H1 (cell line): ENCODE measurements at regions not wholly inside any gene's neighbourhood (a gene's known extent, or its start where the extent isn't known, plus 50 kb on each side); places are given as distances from the start of the nearest gene placed in this dataset.

Experiments
- CTCF ChIA-PET: fragments of 300-600 bp; sonication (Branson Sonifier 250); formaldehyde crosslinking; loops from one replicate; lab custom pipeline; 2021; ENCODE audit not compliant: partially characterized antibody; lab: Charles Lee
- POLR2A ChIA-PET: fragments of 300-600 bp; sonication (Branson Sonifier 250); formaldehyde crosslinking; loops from one replicate; lab custom pipeline; 2021; ENCODE audit warnings: inconsistent platforms; ENCODE audit not compliant: partially characterized antibody; lab: Charles Lee
- DNase-seq, 2 experiments: peaks; one replicate each; pipeline versions ENCODE4 v3.0.0 to v3.0.0-alpha.2; 2010 to 2022; ENCODE audit warnings: low spot score in 2 of 2, low read depth in 1 of 2, mixed read lengths in 1 of 2
- FAIRE-seq: peaks from 2 replicates; lab custom pipeline; 2011; peaks lifted over from hg19 to GRCh38; lab: Jason Lieb, UNC
- H2AFZ ChIP-seq: 2 replicates; pipeline ENCODE4 v1.8.1; 2012; ENCODE audit warnings: low read length, inconsistent platforms
- H2AK5ac ChIP-seq: 2 replicates; pipeline ENCODE4 v1.6.1; 2013; ENCODE audit warnings: low read depth, low read length
- H2BK120ac ChIP-seq: replicated peaks from 2 replicates; pipeline ENCODE3; 2013; ENCODE audit warnings: low read depth, low read length, inconsistent platforms
- H2BK12ac ChIP-seq: 2 replicates; pipeline ENCODE4 v1.6.1; 2013; ENCODE audit warnings: low read depth, low read length
- H2BK15ac ChIP-seq: 2 replicates; pipeline ENCODE4 v1.6.1; 2013; ENCODE audit warnings: low read length
- H2BK20ac ChIP-seq: 2 replicates; pipeline ENCODE4 v1.6.1; 2013; ENCODE audit warnings: low read length
- H2BK5ac ChIP-seq: 2 replicates; pipeline ENCODE4 v1.6.1; 2013; ENCODE audit warnings: low read depth, low read length
- H3K14ac ChIP-seq: 2 replicates; pipeline ENCODE4 v1.6.1; 2013; ENCODE audit warnings: inconsistent platforms; ENCODE audit not compliant: insufficient read length
- H3K18ac ChIP-seq: 2 replicates; pipeline ENCODE4 v1.6.1; 2013; ENCODE audit warnings: low read length; ENCODE audit errors: extremely low read depth
- H3K23ac ChIP-seq: 2 replicates; pipeline ENCODE4 v1.6.1; 2013; ENCODE audit warnings: inconsistent platforms; ENCODE audit not compliant: insufficient read length
- H3K23me2 ChIP-seq: 2 replicates; pipeline ENCODE4 v1.6.1; 2013; ENCODE audit warnings: low read depth, low read length
- H3K27ac ChIP-seq: 2 replicates; pipeline ENCODE4 v1.6.1; 2011; ENCODE audit warnings: low read depth, low read length, inconsistent platforms
- H3K27me3 ChIP-seq, 4 experiments: replicated peaks in 1 of 4; 1 replicate in 1 of 4; 2 replicates in 3 of 4; pipeline versions ENCODE4 v1.6.1 to v1.8.1; 2011 to 2013; ENCODE audit warnings: low read length in 3 of 4, mild to moderate bottlenecking in 3 of 4, inconsistent platforms in 2 of 4, mixed read lengths in 2 of 4, moderate library complexity in 1 of 4; ENCODE audit not compliant: control insufficient read depth in 3 of 4, insufficient read depth in 3 of 4; ENCODE audit errors: extremely low read depth in 1 of 4
- H3K36me3 ChIP-seq, 4 experiments: 2 replicates each; pipeline versions ENCODE4 v1.6.1 to v1.8.1; 2011 to 2013; ENCODE audit warnings: mild to moderate bottlenecking in 4 of 4, low read length in 3 of 4, moderate library complexity in 2 of 4, control low read depth in 1 of 4, inconsistent platforms in 1 of 4; ENCODE audit not compliant: insufficient read depth in 4 of 4, control insufficient read depth in 2 of 4
- H3K4ac ChIP-seq: replicated peaks from 2 replicates; pipeline ENCODE3; 2013; ENCODE audit warnings: low read length, low read depth, mixed read lengths, inconsistent platforms; ENCODE audit not compliant: insufficient read length
- H3K4me1 ChIP-seq, 4 experiments: replicated peaks in 1 of 4; 1 replicate in 1 of 4; 2 replicates in 3 of 4; pipeline versions ENCODE4 v1.6.1 to v1.8.1; 2011 to 2013; ENCODE audit warnings: low read length in 3 of 4, inconsistent platforms in 2 of 4, mixed read lengths in 1 of 4; ENCODE audit not compliant: insufficient read depth in 4 of 4, control insufficient read depth in 3 of 4
- H3K4me2 ChIP-seq, 2 experiments: 2 replicates each; pipeline versions ENCODE4 v1.6.1 to v1.8.1; 2011 to 2013; ENCODE audit warnings: low read depth in 2 of 2, low read length in 2 of 2, control low read depth in 1 of 2, inconsistent platforms in 1 of 2, mild to moderate bottlenecking in 1 of 2; ENCODE audit not compliant: insufficient read depth in 1 of 2
- H3K4me3 ChIP-seq, 4 experiments: fragments of 200-600, 300-600 bp in 1 of 4; sonication (generic), shearing (Covaris generic), sonication (Bioruptor Twin) in 1 of 4; 2 replicates each; pipeline versions ENCODE4 v1.5.1 to v1.8.1; 2011 to 2016; ENCODE audit warnings: low read length in 4 of 4, low read depth in 3 of 4, control low read depth in 2 of 4, inconsistent platforms in 2 of 4, mild to moderate bottlenecking in 2 of 4, mixed read lengths in 1 of 4, moderate library complexity in 1 of 4; ENCODE audit not compliant: insufficient read depth in 2 of 4; ENCODE audit errors: extremely low read depth in 1 of 4
- H3K56ac ChIP-seq: replicated peaks from 2 replicates; pipeline ENCODE3; 2013; ENCODE audit warnings: low read depth, mild to moderate bottlenecking, mixed read lengths, low read length, inconsistent platforms; ENCODE audit not compliant: insufficient read length
- H3K79me1 ChIP-seq: 2 replicates; pipeline ENCODE4 v1.6.1; 2013; ENCODE audit warnings: low read depth, low read length, control low read depth
- H3K79me2 ChIP-seq, 2 experiments: 2 replicates each; pipeline versions ENCODE4 v1.6.1 to v1.8.1; 2012 to 2013; ENCODE audit warnings: low read length in 2 of 2, mild to moderate bottlenecking in 2 of 2, inconsistent platforms in 1 of 2; ENCODE audit not compliant: insufficient read depth in 2 of 2, control insufficient read depth in 1 of 2
- H3K9ac ChIP-seq, 4 experiments: replicated peaks in 1 of 4; 1 replicate in 1 of 4; 2 replicates in 3 of 4; pipeline versions ENCODE4 v1.6.1 to v1.8.1; 2011 to 2013; ENCODE audit warnings: low read depth in 3 of 4, low read length in 3 of 4, control low read depth in 2 of 4, mild to moderate bottlenecking in 2 of 4, moderate library complexity in 2 of 4, inconsistent platforms in 1 of 4; ENCODE audit errors: extremely low read depth in 1 of 4
- H3K9me3 ChIP-seq, 2 experiments: 2 replicates each; pipeline versions ENCODE4 v1.6.1 to v1.8.1; 2012 to 2013; ENCODE audit warnings: mild to moderate bottlenecking in 2 of 2, moderate library complexity in 2 of 2, control low read depth in 1 of 2, inconsistent platforms in 1 of 2, low read depth in 1 of 2, low read length in 1 of 2, mixed read lengths in 1 of 2; ENCODE audit not compliant: insufficient read depth in 2 of 2
- H4K20me1 ChIP-seq, 2 experiments: replicated peaks in 1 of 2; 2 replicates each; pipeline versions ENCODE3 to v1.8.1; 2011 to 2013; ENCODE audit warnings: inconsistent platforms in 2 of 2, low read length in 2 of 2, mild to moderate bottlenecking in 1 of 2; ENCODE audit not compliant: insufficient read depth in 2 of 2, control insufficient read depth in 1 of 2
- H4K5ac ChIP-seq: 2 replicates; pipeline ENCODE4 v1.6.1; 2013; ENCODE audit warnings: low read length, low read depth, mixed read lengths, inconsistent platforms; ENCODE audit not compliant: insufficient read length
- H4K8ac ChIP-seq: 2 replicates; pipeline ENCODE4 v1.8.0; 2013; ENCODE audit warnings: mild to moderate bottlenecking, moderate library complexity, low read length, inconsistent platforms; ENCODE audit not compliant: insufficient read depth; ENCODE audit errors: extremely low read depth
- H4K91ac ChIP-seq: replicated peaks from 2 replicates; pipeline ENCODE3; 2013; ENCODE audit warnings: low read length, mixed read lengths, inconsistent platforms; ENCODE audit not compliant: insufficient read length
- GABPA ChIP-seq: IDR thresholded peaks from 2 replicates; pipeline ENCODE4 v1.6.1; 2011; ENCODE audit warnings: mild to moderate bottlenecking, low read length, moderate library complexity, borderline replicate concordance; ENCODE audit not compliant: insufficient read depth
- POLR2A ChIP-seq, 2 experiments: IDR thresholded peaks; 1 replicate in 1 of 2; 2 replicates in 1 of 2; pipeline ENCODE4 v1.6.1; 2011; ENCODE audit warnings: low read depth in 2 of 2, low read length in 2 of 2, mild to moderate bottlenecking in 2 of 2; ENCODE audit errors: control extremely low read depth in 1 of 2
- POLR2AphosphoS5 ChIP-seq: IDR thresholded peaks from 2 replicates; pipeline ENCODE4 v1.6.1; 2011; ENCODE audit warnings: low read depth, low read length
- SAP30 ChIP-seq: fragments of 300-600 bp; sonication (generic); IDR thresholded peaks from 2 replicates; pipeline ENCODE4 v1.7.1; 2012; ENCODE audit warnings: low read length, moderate library complexity, mild to moderate bottlenecking, inconsistent platforms; ENCODE audit not compliant: insufficient read depth, insufficient replicate concordance
- SP1 ChIP-seq: IDR thresholded peaks from 2 replicates; pipeline ENCODE4 v1.6.1; 2011; ENCODE audit warnings: low read depth, low read length
- USF2 ChIP-seq: IDR thresholded peaks from 2 replicates; pipeline ENCODE4 v1.6.1; 2011; ENCODE audit warnings: low read length, improper control_type of control experiment
- YY1 ChIP-seq: IDR thresholded peaks from 2 replicates; pipeline ENCODE4 v1.6.1; 2011; ENCODE audit warnings: low read depth, mild to moderate bottlenecking, low read length
- WGBS, 2 experiments: shearing (Covaris generic) in 1 of 2; methylation state at CpG; one replicate each; pipeline versions ENCODE4 v1.1.6 to v1.1.7; 2013 to 2015; ENCODE audit warnings: low lambda C conversion rate in 2 of 2, mixed read lengths in 2 of 2, inconsistent platforms in 1 of 2, low coverage in 1 of 2, missing lambda C conversion rate in 1 of 2; ENCODE audit not compliant: insufficient replicate concordance in 2 of 2, insufficient coverage in 1 of 2, insufficient read length in 1 of 2; ENCODE audit errors: extremely low coverage in 1 of 2, missing lambda C conversion rate in 1 of 2; 5-methylcytosine and 5-hydroxymethylcytosine counted together

GRCh38 chr5:121174351-121174750 lies 677.3 kb upstream of the FTMT start:
- Histone ChIP-seq H2BK12ac (no peak overlapping the region), H3K79me2 (no peaks in the 10 kb centered on the region), H3K23ac (no peak overlapping the region), H4K20me1 (no peaks in the 10 kb centered on the region), H3K56ac (no peak overlapping the region), H3K4me1 (peaks cover 0 to 2% (median 0%) of the 10 kb centered on the region in 4 experiments; a peak in 1 of 7 replicates), H3K4me2 (no peak overlapping the region), H2BK20ac (no peak overlapping the region), H2BK5ac (no peak overlapping the region), H3K4me3 (no peak overlapping the region), H3K18ac (no peak overlapping the region), H4K8ac (no peak overlapping the region), H3K9ac (no peak overlapping the region), H3K36me3 (no peaks in the 10 kb centered on the region), H3K27ac (no peak overlapping the region), H4K91ac (no peak overlapping the region), H3K14ac (no peak overlapping the region), H2BK120ac (no peak overlapping the region), H4K5ac (no peak overlapping the region), H3K9me3 (no peaks in the 10 kb centered on the region), H3K23me2 (no peaks in the 10 kb centered on the region), H3K79me1 (no peaks in the 10 kb centered on the region), H2AK5ac (no peak overlapping the region), H2BK15ac (no peak overlapping the region), H2AFZ (no peak overlapping the region), H3K27me3 (no peaks in the 10 kb centered on the region), H3K4ac (no peak overlapping the region)
- POLR2A ChIA-PET: no interaction called here
- TF ChIP-seq USF2: no peak
- no peak for TF ChIP-seq POLR2AphosphoS5
- TF ChIP-seq GABPA: no peak
- no peak for TF ChIP-seq POLR2A (IDR thresholded peaks at IDR 0.05; ENCODE audit: control extremely low read depth in 1 of 2, low read depth in 2 of 2, low read length in 2 of 2)
- no peak for TF ChIP-seq SAP30
- TF ChIP-seq SP1: no peak
- no peak for TF ChIP-seq YY1
- WGBS, 2 experiments: 75% methylated on average over 1 of the region's 1 CpG; no CpG with 5 or more reads in 1 of the 2 experiments
- DNase-seq (no peak), FAIRE-seq (no peak)
- CTCF ChIA-PET: no interaction called here
